CD14-positive monocyte (primary cell): ENCODE measurements at regions not wholly inside any gene's neighbourhood (a gene's known extent, or its start where the extent isn't known, plus 50 kb on each side); places are given as distances from the start of the nearest gene placed in this dataset.

ENCODE experiments used
- DNase-seq, 3 donors: peaks; one replicate each; pipeline ENCODE4 v3.0.0-alpha.2; 2011 to 2022
- H2AFZ ChIP-seq: 2 replicates; pipeline ENCODE4 v1.6.0; 2012; ENCODE audit warnings: mild to moderate bottlenecking, low read depth, low read length, inconsistent platforms; ENCODE audit not compliant: insufficient read depth, poor library complexity, severe bottlenecking
- H3K27ac ChIP-seq, 2 donors: 1 replicate in 1 of 2; 2 replicates in 1 of 2; pipeline ENCODE4 v1.5.1; 2012 to 2013; ENCODE audit warnings: low read length in 2 of 2, control low read depth in 1 of 2, inconsistent platforms in 1 of 2, low read depth in 1 of 2, mild to moderate bottlenecking in 1 of 2
- H3K27me3 ChIP-seq, 2 donors: one replicate each; pipeline versions ENCODE4 v1.6.0 to v1.6.1; 2011 to 2013; ENCODE audit warnings: low read length in 2 of 2; ENCODE audit not compliant: control insufficient read depth in 2 of 2, insufficient read depth in 2 of 2
- H3K36me3 ChIP-seq, 2 donors: replicated peaks in 1 of 2; 1 replicate in 1 of 2; 2 replicates in 1 of 2; pipeline versions ENCODE4 v1.5.1 to v1.6.1; 2012 to 2013; ENCODE audit warnings: low read length in 2 of 2, control low read depth in 1 of 2, inconsistent platforms in 1 of 2, mild to moderate bottlenecking in 1 of 2; ENCODE audit not compliant: insufficient read depth in 2 of 2, control insufficient read depth in 1 of 2
- H3K4me1 ChIP-seq, 2 donors: 1 replicate in 1 of 2; 2 replicates in 1 of 2; pipeline versions ENCODE4 v1.5.1 to v1.6.1; 2012 to 2013; ENCODE audit warnings: low read length in 2 of 2, control low read depth in 1 of 2, inconsistent platforms in 1 of 2, mild to moderate bottlenecking in 1 of 2, moderate library complexity in 1 of 2; ENCODE audit not compliant: insufficient read depth in 2 of 2, control insufficient read depth in 1 of 2
- H3K4me2 ChIP-seq: replicated peaks from 2 replicates; pipeline ENCODE3; 2012; ENCODE audit warnings: low read length, moderate library complexity, mild to moderate bottlenecking; ENCODE audit not compliant: poor library complexity, severe bottlenecking; ENCODE audit errors: extremely low read depth
- H3K4me3 ChIP-seq, 3 experiments: fragments of 200-600 bp in 1 of 3; sonication (generic) in 1 of 3; replicated peaks in 1 of 3; 1 replicate in 2 of 3; 2 replicates in 1 of 3; pipeline ENCODE4 v1.5.1; 2011 to 2013; ENCODE audit warnings: low read length in 3 of 3, mild to moderate bottlenecking in 3 of 3, control low read depth in 2 of 3, low read depth in 2 of 3, inconsistent platforms in 1 of 3, moderate library complexity in 1 of 3
- H3K79me2 ChIP-seq: 2 replicates; pipeline ENCODE4 v1.6.0; 2012; ENCODE audit warnings: mild to moderate bottlenecking, control low read depth, inconsistent platforms, low read length, moderate library complexity; ENCODE audit not compliant: insufficient read depth
- H3K9ac ChIP-seq: 2 replicates; pipeline ENCODE4 v1.6.0; 2017; ENCODE audit warnings: low read length, mild to moderate bottlenecking; ENCODE audit not compliant: insufficient read depth, poor library complexity, severe bottlenecking
- H3K9me3 ChIP-seq, 2 donors: replicated peaks in 1 of 2; 1 replicate in 1 of 2; 2 replicates in 1 of 2; pipeline versions ENCODE4 v1.5.1 to v1.6.1; 2012 to 2013; ENCODE audit warnings: low read length in 2 of 2, control low read depth in 1 of 2; ENCODE audit not compliant: control insufficient read depth in 1 of 2, insufficient read depth in 1 of 2
- H4K20me1 ChIP-seq: 2 replicates; pipeline ENCODE4 v1.6.0; 2012; ENCODE audit warnings: mild to moderate bottlenecking, low read length, control low read depth, moderate library complexity; ENCODE audit not compliant: insufficient read depth
- H3K27ac Mint-ChIP-seq, 7 donors: one replicate each; pipeline ENCODE4 v1.8.0; 2020; ENCODE audit warnings: mild to moderate bottlenecking in 7 of 7, mixed read lengths in 7 of 7, moderate library complexity in 6 of 7, inconsistent platforms in 2 of 7
- H3K27me3 Mint-ChIP-seq, 3 donors: one replicate each; pipeline ENCODE4 v1.8.0; 2021 to 2022; ENCODE audit warnings: low read depth in 3 of 3, mild to moderate bottlenecking in 3 of 3, mixed read lengths in 3 of 3, moderate library complexity in 3 of 3, inconsistent platforms in 1 of 3
- H3K36me3 Mint-ChIP-seq, 2 donors: one replicate each; pipeline ENCODE4 v1.8.0; 2020; ENCODE audit warnings: mixed read lengths in 2 of 2, inconsistent platforms in 1 of 2, mild to moderate bottlenecking in 1 of 2
- H3K4me1 Mint-ChIP-seq: one replicate; pipeline ENCODE4 v1.8.0; 2020; ENCODE audit warnings: mild to moderate bottlenecking, mixed read lengths
- H3K4me3 Mint-ChIP-seq, 2 donors: one replicate each; pipeline ENCODE4 v1.8.0; 2020; ENCODE audit warnings: mild to moderate bottlenecking in 2 of 2, mixed read lengths in 2 of 2, moderate library complexity in 1 of 2
- H3K9me3 Mint-ChIP-seq, 7 donors: one replicate each; pipeline ENCODE4 v1.8.0; 2020 to 2022; ENCODE audit warnings: mixed read lengths in 7 of 7, mild to moderate bottlenecking in 6 of 7, moderate library complexity in 6 of 7, inconsistent platforms in 2 of 7
- WGBS: methylation state at CpG from one replicate; pipeline ENCODE4 v1.1.5; 2013; ENCODE audit warnings: missing lambda C conversion rate; ENCODE audit not compliant: insufficient coverage; 5-methylcytosine and 5-hydroxymethylcytosine counted together
- intact Hi-C, 2 donors: fragments of 100-400 bp; cut with micrococcal nuclease; formaldehyde crosslinking; loops; one replicate each; pipeline versions ENCODE4 v1.15.0 to v1.15.1; 2023
- TF ChIP-seq, protein P1 (sequence below): fragments of 200-600 bp; IDR thresholded peaks from one replicate; pipeline ENCODE4 v1.8.0; 2022; ENCODE audit warnings: antibody characterized with exemption, mild to moderate bottlenecking

DNA sequence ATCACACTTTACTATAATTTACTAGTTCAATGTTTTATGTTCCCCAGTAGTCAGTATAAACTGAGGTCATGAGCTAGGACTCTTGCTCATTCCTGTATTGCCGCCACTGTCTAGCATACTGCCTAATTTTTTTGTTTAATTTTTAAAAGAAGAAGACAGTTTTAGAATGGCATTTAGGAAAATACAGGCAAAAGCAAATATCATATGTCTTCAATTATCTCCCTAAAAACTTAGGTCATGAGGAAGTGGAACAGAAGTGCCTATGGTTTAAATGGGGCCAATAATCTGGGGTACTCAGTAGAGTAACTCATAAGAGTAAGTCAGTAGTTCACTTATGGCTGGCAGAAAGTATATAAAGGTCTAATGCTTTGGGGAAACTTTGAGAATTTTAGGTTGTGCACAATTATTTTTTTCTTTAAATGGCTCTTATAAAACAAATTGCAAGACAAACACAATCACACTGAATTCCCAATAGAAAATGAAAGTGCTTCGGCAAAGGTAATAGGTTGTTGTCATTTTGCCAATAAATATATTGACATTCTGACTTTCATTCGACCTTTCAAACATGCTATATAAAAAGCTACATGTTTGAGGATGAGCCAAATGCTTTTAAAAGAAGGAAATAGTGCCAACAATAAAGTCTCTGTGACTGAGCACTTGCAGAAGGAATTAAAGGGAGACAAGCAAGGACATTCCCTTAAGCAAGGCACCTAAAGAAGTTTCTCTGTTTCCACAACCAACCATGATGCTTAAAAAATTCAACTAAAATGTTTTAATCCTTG is 390.1 kb downstream of the PDGFC start:
- Histone ChIP-seq H3K4me3 (no peak overlapping the region), H3K79me2 (no peaks in the 10 kb centered on the region), H2AFZ (no peak overlapping the region), H3K27me3 (no peaks in the 10 kb centered on the region), H3K36me3 (no peaks in the 10 kb centered on the region), H3K27ac (no peak overlapping the region), H3K4me2 (no peak overlapping the region), H3K4me1 (no peaks in the 10 kb centered on the region), H3K9ac (no peak overlapping the region), H3K9me3 (no peaks in the 10 kb centered on the region), H4K20me1 (no peaks in the 10 kb centered on the region)
- no peak overlapping the region for H3K27ac Mint-ChIP-seq
- H3K4me1 Mint-ChIP-seq: peaks cover 2% of the 10 kb centered on the region
- H3K4me3 Mint-ChIP-seq: no peak overlapping the region
- H3K9me3 Mint-ChIP-seq: peaks cover 0 to 3% (median 0%) of the 10 kb centered on the region in 7 donors
- no peaks in the 10 kb centered on the region for H3K36me3 Mint-ChIP-seq
- H3K27me3 Mint-ChIP-seq: peaks cover 0 to 3% (median 2%) of the 10 kb centered on the region in 3 donors
- TF ChIP-seq, protein P1, sequence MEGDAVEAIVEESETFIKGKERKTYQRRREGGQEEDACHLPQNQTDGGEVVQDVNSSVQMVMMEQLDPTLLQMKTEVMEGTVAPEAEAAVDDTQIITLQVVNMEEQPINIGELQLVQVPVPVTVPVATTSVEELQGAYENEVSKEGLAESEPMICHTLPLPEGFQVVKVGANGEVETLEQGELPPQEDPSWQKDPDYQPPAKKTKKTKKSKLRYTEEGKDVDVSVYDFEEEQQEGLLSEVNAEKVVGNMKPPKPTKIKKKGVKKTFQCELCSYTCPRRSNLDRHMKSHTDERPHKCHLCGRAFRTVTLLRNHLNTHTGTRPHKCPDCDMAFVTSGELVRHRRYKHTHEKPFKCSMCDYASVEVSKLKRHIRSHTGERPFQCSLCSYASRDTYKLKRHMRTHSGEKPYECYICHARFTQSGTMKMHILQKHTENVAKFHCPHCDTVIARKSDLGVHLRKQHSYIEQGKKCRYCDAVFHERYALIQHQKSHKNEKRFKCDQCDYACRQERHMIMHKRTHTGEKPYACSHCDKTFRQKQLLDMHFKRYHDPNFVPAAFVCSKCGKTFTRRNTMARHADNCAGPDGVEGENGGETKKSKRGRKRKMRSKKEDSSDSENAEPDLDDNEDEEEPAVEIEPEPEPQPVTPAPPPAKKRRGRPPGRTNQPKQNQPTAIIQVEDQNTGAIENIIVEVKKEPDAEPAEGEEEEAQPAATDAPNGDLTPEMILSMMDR: no peak
- intact Hi-C loops: no loop called here
- WGBS: no CpG with 5 or more reads among the region's 3 CpGs
- no peak for DNase-seq

DNA sequence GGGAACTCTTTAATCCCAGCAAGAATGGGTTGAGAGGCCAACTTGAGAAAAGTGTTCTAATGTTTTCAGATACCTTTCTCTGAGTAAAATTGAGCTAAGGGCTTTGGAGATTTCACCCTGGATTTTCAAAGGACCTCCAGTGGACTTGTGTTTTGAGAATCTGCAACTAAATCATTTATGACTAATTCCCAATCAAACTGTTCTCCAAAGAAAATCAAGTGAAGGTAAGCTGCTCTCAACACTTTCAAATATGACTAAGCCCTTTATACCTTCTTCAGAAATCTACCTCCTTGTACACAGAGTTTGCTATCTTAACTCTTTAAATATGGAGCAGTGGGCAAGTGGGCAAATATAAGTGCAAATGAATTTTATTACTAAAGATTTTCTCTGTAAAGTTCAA is 392.9 kb downstream of the PDGFC start:
- H3K9me3 ChIP-seq: no peaks in the 10 kb centered on the region
- no peaks in the 10 kb centered on the region for H3K36me3 ChIP-seq
- peaks cover 2% of the 10 kb centered on the region for H3K4me1 Mint-ChIP-seq
- no peak overlapping the region for H3K4me3 ChIP-seq
- no peak for DNase-seq
- H3K9me3 Mint-ChIP-seq: peaks cover 0 to 3% (median 0%) of the 10 kb centered on the region in 7 donors
- H2AFZ ChIP-seq: no peak overlapping the region
- no peaks in the 10 kb centered on the region for H4K20me1 ChIP-seq
- TF ChIP-seq, protein P1: no peak
- intact Hi-C loops: no loop called here
- H3K79me2 ChIP-seq: no peaks in the 10 kb centered on the region
- H3K4me3 Mint-ChIP-seq: no peak overlapping the region
- H3K9ac ChIP-seq: no peak overlapping the region
- no peak overlapping the region for H3K27ac ChIP-seq
- H3K4me1 ChIP-seq: no peaks in the 10 kb centered on the region
- no peak overlapping the region for H3K27ac Mint-ChIP-seq
- peaks cover 0 to 3% (median 2%) of the 10 kb centered on the region in 3 donors for H3K27me3 Mint-ChIP-seq
- no peaks in the 10 kb centered on the region for H3K27me3 ChIP-seq
- no peak overlapping the region for H3K4me2 ChIP-seq
- H3K36me3 Mint-ChIP-seq: no peaks in the 10 kb centered on the region
